Endothelial cell of umbilical vein (primary cell): ENCODE measurements at regions not wholly inside any gene's neighbourhood (a gene's known extent, or its start where the extent isn't known, plus 50 kb on each side); places are given as distances from the start of the nearest gene placed in this dataset.

Experiments
- BruUV-seq: library from RNA; stranded (reverse); fragments of 400-500 nt; replicated peaks from 2 replicates; lab custom pipeline; 2021; lab: Mats Ljungman, UMichigan
- CTCF ChIA-PET: fragments of 300-600, 350-600 bp; sonication (Branson Sonifier 250); formaldehyde crosslinking; loops from one replicate; lab custom pipeline; 2021; ENCODE audit warnings: antibody characterized with exemption, inconsistent platforms; lab: Charles Lee
- POLR2A ChIA-PET: fragments of 300-600, 350-600 bp; sonication (Branson Sonifier 250); formaldehyde crosslinking; loops from one replicate; lab custom pipeline; 2021; ENCODE audit warnings: antibody characterized with exemption, inconsistent platforms; lab: Charles Lee
- DNase-seq: peaks from one replicate; pipeline ENCODE4 v3.0.0-alpha.2; 2011; ENCODE audit warnings: low read depth, low spot score
- FAIRE-seq: peaks from 2 replicates; lab custom pipeline; 2011; peaks lifted over from hg19 to GRCh38; lab: Jason Lieb, UNC
- H2AFZ ChIP-seq: 2 replicates; pipeline ENCODE4 v1.6.0; 2012; ENCODE audit warnings: low read depth, low read length, control low read depth, inconsistent platforms
- H3K27ac ChIP-seq: 2 replicates; pipeline ENCODE4 v1.5.1; 2011; ENCODE audit warnings: low read depth, mild to moderate bottlenecking, control low read depth, low read length, moderate library complexity; ENCODE audit not compliant: insufficient read depth
- H3K27me3 ChIP-seq, 2 experiments: 2 replicates each; pipeline versions ENCODE4 v1.6.0 to v1.6.1; 2011; ENCODE audit warnings: low read length in 2 of 2, mixed read lengths in 1 of 2; ENCODE audit not compliant: control insufficient read depth in 2 of 2, insufficient read depth in 2 of 2
- H3K36me3 ChIP-seq, 2 experiments: 2 replicates in 1 of 2; 3 replicates in 1 of 2; pipeline ENCODE4 v1.5.1; 2011; ENCODE audit warnings: low read length in 2 of 2, mild to moderate bottlenecking in 1 of 2, moderate library complexity in 1 of 2; ENCODE audit not compliant: control insufficient read depth in 2 of 2, insufficient read depth in 2 of 2; ENCODE audit errors: extremely low read depth in 1 of 2
- H3K4me1 ChIP-seq: 3 replicates; pipeline ENCODE4 v1.5.1; 2011; ENCODE audit warnings: mild to moderate bottlenecking, low read length; ENCODE audit not compliant: control insufficient read depth, insufficient read depth; ENCODE audit errors: extremely low read depth
- H3K4me2 ChIP-seq: 2 replicates; pipeline ENCODE4 v1.6.1; 2011; ENCODE audit warnings: low read length, control low read depth, mixed read lengths; ENCODE audit not compliant: insufficient read depth
- H3K4me3 ChIP-seq, 3 experiments: fragments of 200-600 bp in 1 of 3; sonication (generic), shearing (Covaris generic) in 1 of 3; replicated peaks in 1 of 3; 2 replicates each; pipeline ENCODE4 v1.5.1; 2011 to 2016; ENCODE audit warnings: control low read depth in 3 of 3, low read length in 3 of 3, mild to moderate bottlenecking in 2 of 3, inconsistent platforms in 1 of 3, low read depth in 1 of 3, moderate library complexity in 1 of 3; ENCODE audit not compliant: insufficient read depth in 1 of 3
- H3K79me2 ChIP-seq: 2 replicates; pipeline ENCODE4 v1.6.0; 2012; ENCODE audit warnings: low read length, inconsistent platforms; ENCODE audit not compliant: control insufficient read depth, insufficient read depth
- H3K9ac ChIP-seq: replicated peaks from 2 replicates; pipeline ENCODE3; 2011; ENCODE audit warnings: low read length, control low read depth; ENCODE audit not compliant: insufficient read depth; ENCODE audit errors: extremely low read depth
- H3K9me1 ChIP-seq: replicated peaks from 3 replicates; pipeline ENCODE4 v1.6.0; 2011; ENCODE audit warnings: mild to moderate bottlenecking, low read length; ENCODE audit not compliant: control insufficient read depth, insufficient read depth; ENCODE audit errors: extremely low read depth
- H3K9me3 ChIP-seq: replicated peaks from 2 replicates; pipeline ENCODE4 v1.5.1; 2012; ENCODE audit warnings: low read length, inconsistent platforms; ENCODE audit not compliant: control insufficient read depth, insufficient read depth
- H4K20me1 ChIP-seq: replicated peaks from 2 replicates; pipeline ENCODE3; 2011; ENCODE audit warnings: mild to moderate bottlenecking, low read length; ENCODE audit not compliant: control insufficient read depth, insufficient read depth; ENCODE audit errors: extremely low read depth
- EZH2 ChIP-seq: IDR thresholded peaks from 2 replicates; pipeline ENCODE4 v1.6.1; 2012; ENCODE audit warnings: borderline replicate concordance, low read depth, mild to moderate bottlenecking, moderate library complexity, low read length, inconsistent platforms; ENCODE audit not compliant: severe bottlenecking
- FOS ChIP-seq: IDR thresholded peaks from 2 replicates; pipeline ENCODE4 v1.6.1; 2011; ENCODE audit warnings: mild to moderate bottlenecking, low read length, moderate library complexity, borderline replicate concordance; ENCODE audit not compliant: insufficient read depth
- GATA2 ChIP-seq: IDR thresholded peaks from 2 replicates; pipeline ENCODE4 v1.7.0; 2011; ENCODE audit warnings: low read depth, mild to moderate bottlenecking, moderate library complexity, mixed read lengths, low read length; ENCODE audit not compliant: insufficient read length, insufficient read depth
- JUN ChIP-seq: IDR thresholded peaks from 2 replicates; pipeline ENCODE4 v1.6.1; 2011; ENCODE audit warnings: borderline replicate concordance, low read depth; ENCODE audit not compliant: insufficient read length, insufficient read depth
- POLR2A ChIP-seq: IDR thresholded peaks from 2 replicates; pipeline ENCODE4 v1.6.1; 2012; ENCODE audit warnings: low read depth, mild to moderate bottlenecking, control low read depth, low read length
- POLR2AphosphoS5 ChIP-seq: IDR thresholded peaks from 2 replicates; pipeline ENCODE4 v1.6.1; 2012; ENCODE audit warnings: low read depth, mild to moderate bottlenecking, control low read depth, low read length, moderate library complexity; ENCODE audit not compliant: insufficient read depth
- dilution Hi-C: fragments of 300-500 bp; cut with MboI; formaldehyde crosslinking; loops from one replicate; pipeline ENCODE4 v1.15.0; 2019; ENCODE audit warnings: low sequenced_read_pairs; ENCODE audit not compliant: extremely low pct_ligation_motif_present
- intact Hi-C: fragments of 100-400 bp; cut with micrococcal nuclease; formaldehyde crosslinking; loops from one replicate; pipeline ENCODE4 v1.10.0; 2022
- TF ChIP-seq, protein P1 (sequence below): IDR thresholded peaks from 2 replicates; pipeline ENCODE4 v1.6.1; 2011; ENCODE audit not compliant: insufficient read depth, insufficient read length

DNA sequence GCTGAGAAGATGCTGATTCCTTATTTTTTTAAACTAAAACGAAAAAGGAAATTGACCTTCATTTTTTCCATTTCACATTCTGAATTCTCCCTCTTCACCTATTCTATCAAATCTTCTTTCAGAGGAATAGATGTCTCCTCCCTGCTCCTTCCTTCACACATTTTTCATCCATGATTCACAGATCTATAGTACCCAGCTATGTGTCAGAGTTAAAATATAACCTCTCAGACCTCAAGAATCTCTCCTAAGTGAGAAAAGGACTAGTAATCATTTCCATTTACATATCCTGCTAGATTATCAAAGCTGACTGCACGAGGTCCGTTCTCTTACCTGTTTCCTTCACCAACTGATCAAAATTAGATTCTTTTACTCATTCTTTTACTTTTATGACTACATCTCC lies 1297.6 kb upstream of the ALCAM start:
- H3K27me3 ChIP-seq, result no peaks in the 10 kb centered on the region
- no TSS peak for BruUV-seq
- no peak overlapping the region for H3K4me2 ChIP-seq
- H4K20me1 ChIP-seq, result no peaks in the 10 kb centered on the region
- no peak overlapping the region for H3K9ac ChIP-seq
- dilution Hi-C loops (no loop called here), intact Hi-C loops (no loop called here)
- FAIRE-seq (no peak), DNase-seq (no peak)
- H2AFZ ChIP-seq, result no peak overlapping the region
- TF ChIP-seq POLR2A (no peak), FOS (no peak), POLR2AphosphoS5 (no peak), EZH2 (no peak), JUN (no peak)
- TF ChIP-seq, protein P1, sequence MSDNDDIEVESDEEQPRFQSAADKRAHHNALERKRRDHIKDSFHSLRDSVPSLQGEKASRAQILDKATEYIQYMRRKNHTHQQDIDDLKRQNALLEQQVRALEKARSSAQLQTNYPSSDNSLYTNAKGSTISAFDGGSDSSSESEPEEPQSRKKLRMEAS, result no peak
- no peaks in the 10 kb centered on the region for H3K9me3 ChIP-seq
- H3K4me1 ChIP-seq, result no peaks in the 10 kb centered on the region
- H3K9me1 ChIP-seq, result no peaks in the 10 kb centered on the region
- no peak overlapping the region for H3K27ac ChIP-seq
- POLR2A ChIA-PET, result no interaction called here
- no peaks in the 10 kb centered on the region for H3K36me3 ChIP-seq
- CTCF ChIA-PET, result interaction anchor here (1.0 kb wide), 1 partner anchor 33 kb away, joined by 3 read pairs; no protein-coding TSS in a partner anchor
- no peaks in the 10 kb centered on the region for H3K79me2 ChIP-seq
- no peak overlapping the region for H3K4me3 ChIP-seq

DNA sequence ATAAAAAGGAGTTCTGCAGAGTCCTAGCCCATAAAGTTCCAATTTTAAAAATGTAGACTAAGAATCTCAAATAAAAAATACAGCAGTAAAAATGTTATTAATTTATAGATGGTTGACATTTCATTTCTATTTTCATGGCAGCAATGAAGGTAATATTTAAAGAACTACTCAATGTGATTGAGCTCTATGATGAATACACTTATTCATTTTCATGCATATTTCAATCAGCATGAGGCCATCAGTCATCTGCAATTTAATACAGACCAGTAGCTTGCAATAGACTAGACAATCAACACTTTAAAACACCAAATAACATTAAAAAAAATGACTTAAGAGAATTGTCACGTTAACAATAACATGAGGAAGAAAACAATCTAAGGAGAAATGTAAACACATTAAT lies 1295.8 kb upstream of the ALCAM start:
- intact Hi-C loops, result no loop called here
- no peak overlapping the region for H3K4me2 ChIP-seq
- no peak overlapping the region for H2AFZ ChIP-seq
- FAIRE-seq (no peak), DNase-seq (no peak)
- H3K36me3 ChIP-seq, result no peaks in the 10 kb centered on the region
- H3K9me1 ChIP-seq, result no peaks in the 10 kb centered on the region
- POLR2A ChIA-PET, result no interaction called here
- no peaks in the 10 kb centered on the region for H3K79me2 ChIP-seq
- no peak overlapping the region for H3K9ac ChIP-seq
- H3K4me3 ChIP-seq, result no peak overlapping the region
- dilution Hi-C loops, result no loop called here
- no peaks in the 10 kb centered on the region for H3K4me1 ChIP-seq
- no peaks in the 10 kb centered on the region for H4K20me1 ChIP-seq
- H3K9me3 ChIP-seq, result no peaks in the 10 kb centered on the region
- TF ChIP-seq POLR2AphosphoS5 (no peak), GATA2 (no peak)
- no peak overlapping the region for H3K27ac ChIP-seq
- no TSS peak for BruUV-seq
- no peaks in the 10 kb centered on the region for H3K27me3 ChIP-seq
- CTCF ChIA-PET, result no interaction called here
